ENCODE measurements at regions not wholly inside any gene's neighbourhood (a gene's known extent, or its start where the extent isn't known, plus 50 kb on each side); places are given as distances from the start of the nearest gene placed in this dataset.

DNA sequence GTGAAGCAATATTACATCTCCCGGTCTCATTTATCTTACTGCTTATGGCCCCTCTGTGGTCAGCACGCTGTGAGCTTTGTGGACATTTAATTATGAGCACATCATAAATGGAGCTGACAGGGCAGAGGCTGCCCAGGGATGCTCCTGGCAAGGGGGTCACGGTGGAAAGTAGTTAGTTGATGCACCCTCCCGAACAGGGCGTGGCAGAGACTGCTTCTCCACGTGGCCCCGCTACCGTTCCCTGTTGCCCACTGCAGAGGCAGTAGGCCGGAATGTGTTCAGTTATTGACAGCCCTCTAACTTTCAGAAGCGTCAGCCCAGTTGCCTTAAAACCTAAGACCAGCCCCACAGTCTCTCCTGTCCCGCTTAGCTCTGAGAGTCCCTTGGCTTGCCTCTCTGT is 180.3 kb upstream of the ZNF507 start:
- TF ChIP-seq POLR2A (IDR thresholded peaks at IDR 0.05) (no peak), POLR2AphosphoS5 (IDR thresholded peaks at IDR 0.05; ENCODE audit: insufficient read depth in 1 of 2, low read depth in 1 of 2) (no peak)
- TF ChIP-seq, protein P1, sequence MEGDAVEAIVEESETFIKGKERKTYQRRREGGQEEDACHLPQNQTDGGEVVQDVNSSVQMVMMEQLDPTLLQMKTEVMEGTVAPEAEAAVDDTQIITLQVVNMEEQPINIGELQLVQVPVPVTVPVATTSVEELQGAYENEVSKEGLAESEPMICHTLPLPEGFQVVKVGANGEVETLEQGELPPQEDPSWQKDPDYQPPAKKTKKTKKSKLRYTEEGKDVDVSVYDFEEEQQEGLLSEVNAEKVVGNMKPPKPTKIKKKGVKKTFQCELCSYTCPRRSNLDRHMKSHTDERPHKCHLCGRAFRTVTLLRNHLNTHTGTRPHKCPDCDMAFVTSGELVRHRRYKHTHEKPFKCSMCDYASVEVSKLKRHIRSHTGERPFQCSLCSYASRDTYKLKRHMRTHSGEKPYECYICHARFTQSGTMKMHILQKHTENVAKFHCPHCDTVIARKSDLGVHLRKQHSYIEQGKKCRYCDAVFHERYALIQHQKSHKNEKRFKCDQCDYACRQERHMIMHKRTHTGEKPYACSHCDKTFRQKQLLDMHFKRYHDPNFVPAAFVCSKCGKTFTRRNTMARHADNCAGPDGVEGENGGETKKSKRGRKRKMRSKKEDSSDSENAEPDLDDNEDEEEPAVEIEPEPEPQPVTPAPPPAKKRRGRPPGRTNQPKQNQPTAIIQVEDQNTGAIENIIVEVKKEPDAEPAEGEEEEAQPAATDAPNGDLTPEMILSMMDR (IDR thresholded peaks at IDR 0.05), result no peak
